ENCODE measurements at regions not wholly inside any gene's neighbourhood (a gene's known extent, or its start where the extent isn't known, plus 50 kb on each side); places are given as distances from the start of the nearest gene placed in this dataset.

- TF ChIP-seq POLR2AphosphoS5 (IDR thresholded peaks at IDR 0.05) = no peak
- no peak for TF ChIP-seq CTCF (IDR thresholded peaks at IDR 0.05)
- TF ChIP-seq POLR2A (IDR thresholded peaks at IDR 0.05) = no peak
- no peak for TF ChIP-seq EP300 (IDR thresholded peaks at IDR 0.05)
Observed at GRCh38 chr2:9057939-9058761, 54.7 kb upstream of the MBOAT2 start.

Data from upper lobe of left lung (tissue), 4 donors.